WTC11 (cell line): ENCODE measurements at regions not wholly inside any gene's neighbourhood (a gene's known extent, or its start where the extent isn't known, plus 50 kb on each side); places are given as distances from the start of the nearest gene placed in this dataset.

Experiments used
- ATAC-seq: fragments of 200-7000 bp; cut with Tn5 transposase; 2 replicates; pipeline ENCODE4 v1.10.0; 2021; ENCODE audit warnings: mild to moderate bottlenecking, moderate library complexity
- CTCF ChIA-PET: fragments of 300-600 bp; sonication (Branson Sonifier 250); formaldehyde crosslinking; loops from one replicate; lab custom pipeline; 2021; ENCODE audit warnings: antibody characterized with exemption; lab: Charles Lee
- POLR2A ChIA-PET: fragments of 350-600 bp; sonication (Branson Sonifier 250); formaldehyde crosslinking; loops from one replicate; lab custom pipeline; 2021; ENCODE audit warnings: antibody characterized with exemption; lab: Charles Lee
- DNase-seq: peaks from one replicate; pipeline ENCODE4 v3.0.0; 2021; ENCODE audit warnings: low spot score
- H3K27ac Mint-ChIP-seq: 2 replicates; pipeline ENCODE4 v1.8.0; 2021; ENCODE audit warnings: mixed read lengths
- H3K27me3 Mint-ChIP-seq: 2 replicates; pipeline ENCODE4 v1.8.0; 2021; ENCODE audit warnings: low read depth, mild to moderate bottlenecking, moderate library complexity, mixed read lengths
- H3K36me3 Mint-ChIP-seq: 2 replicates; pipeline ENCODE4 v1.8.0; 2021; ENCODE audit warnings: mixed read lengths
- H3K4me1 Mint-ChIP-seq: 2 replicates; pipeline ENCODE4 v1.8.0; 2022; ENCODE audit warnings: mixed read lengths
- H3K4me3 Mint-ChIP-seq: 2 replicates; pipeline ENCODE4 v1.8.0; 2021; ENCODE audit warnings: mild to moderate bottlenecking, moderate library complexity, mixed read lengths
- H3K9me3 Mint-ChIP-seq: 2 replicates; pipeline ENCODE4 v1.8.0; 2021; ENCODE audit warnings: mixed read lengths
- AFF4 ChIP-seq: sonication (generic); formaldehyde crosslinking; IDR thresholded peaks from 2 replicates; pipeline ENCODE4 v1.8.1; 2023; ENCODE audit warnings: mild to moderate bottlenecking, missing genetic modification reagents, borderline replicate concordance
- AR ChIP-seq: fragments of 250-450 bp; sonication (Bioruptor Pico); IDR thresholded peaks from 2 replicates; pipeline ENCODE4 v1.9.0; 2021; ENCODE audit warnings: mild to moderate bottlenecking
- ATF1 ChIP-seq: sonication (generic); formaldehyde crosslinking; IDR thresholded peaks from 2 replicates; pipeline ENCODE4 v1.8.1; 2023; ENCODE audit warnings: mild to moderate bottlenecking, moderate library complexity, missing genetic modification reagents
- ETV6 ChIP-seq: sonication (generic); formaldehyde crosslinking; IDR thresholded peaks from 2 replicates; pipeline ENCODE4 v1.8.1; 2022; ENCODE audit warnings: mild to moderate bottlenecking, missing genetic modification reagents
- FOXK1 ChIP-seq: sonication (generic); formaldehyde crosslinking; IDR thresholded peaks from 2 replicates; pipeline ENCODE4 v1.8.0; 2022; ENCODE audit warnings: mild to moderate bottlenecking, moderate library complexity, missing genetic modification reagents
- FOXP1 ChIP-seq: sonication (generic); formaldehyde crosslinking; IDR thresholded peaks from 2 replicates; pipeline ENCODE4 v1.8.0; 2022; ENCODE audit warnings: missing genetic modification reagents, mild to moderate bottlenecking, moderate library complexity, borderline replicate concordance
- IRF1 ChIP-seq: sonication (generic); formaldehyde crosslinking; IDR thresholded peaks from 2 replicates; pipeline ENCODE4 v1.8.0; 2023; ENCODE audit warnings: missing genetic modification reagents
- JUN ChIP-seq: sonication (generic); formaldehyde crosslinking; IDR thresholded peaks from 2 replicates; pipeline ENCODE4 v1.8.0; 2023; ENCODE audit warnings: mild to moderate bottlenecking, missing genetic modification reagents
- MXD4 ChIP-seq: fragments of 250-450 bp; sonication (Bioruptor Pico); IDR thresholded peaks from 2 replicates; pipeline ENCODE4 v1.8.0; 2021; ENCODE audit warnings: mild to moderate bottlenecking, moderate library complexity, borderline replicate concordance
- OVOL2 ChIP-seq: fragments of 250-450 bp; sonication (Bioruptor Pico); IDR thresholded peaks from 2 replicates; pipeline ENCODE4 v1.9.0; 2021; ENCODE audit warnings: mild to moderate bottlenecking, borderline replicate concordance
- PREB ChIP-seq: sonication (generic); formaldehyde crosslinking; IDR thresholded peaks from 2 replicates; pipeline ENCODE4 v1.8.1; 2022; ENCODE audit warnings: mild to moderate bottlenecking, missing genetic modification reagents, moderate library complexity, borderline replicate concordance
- RELA ChIP-seq: sonication (generic); formaldehyde crosslinking; IDR thresholded peaks from 2 replicates; pipeline ENCODE4 v1.8.1; 2022; ENCODE audit warnings: missing genetic modification reagents, mild to moderate bottlenecking, borderline replicate concordance
- SMAD3 ChIP-seq: sonication (generic); formaldehyde crosslinking; IDR thresholded peaks from 2 replicates; pipeline ENCODE4 v1.8.0; 2022; ENCODE audit warnings: missing genetic modification reagents, mild to moderate bottlenecking, borderline replicate concordance
- STAT6 ChIP-seq: sonication (generic); formaldehyde crosslinking; conservative IDR thresholded peaks from 2 replicates; pipeline ENCODE4 v1.8.1; 2023; ENCODE audit warnings: mild to moderate bottlenecking, low read depth, missing genetic modification reagents, moderate library complexity
- TEAD1 ChIP-seq: sonication (generic); formaldehyde crosslinking; IDR thresholded peaks from 2 replicates; pipeline ENCODE4 v1.8.0; 2022; ENCODE audit warnings: mild to moderate bottlenecking, missing genetic modification reagents
- USF1 ChIP-seq: sonication (generic); formaldehyde crosslinking; IDR thresholded peaks from 2 replicates; pipeline ENCODE4 v1.8.0; 2022; ENCODE audit warnings: mild to moderate bottlenecking, missing genetic modification reagents
- ZNF121 ChIP-seq: sonication (generic); formaldehyde crosslinking; IDR thresholded peaks from 2 replicates; pipeline ENCODE4 v1.8.0; 2023; ENCODE audit warnings: missing genetic modification reagents
- ZNF219 ChIP-seq: sonication (generic); formaldehyde crosslinking; IDR thresholded peaks from 2 replicates; pipeline ENCODE4 v1.8.0; 2023; ENCODE audit warnings: missing genetic modification reagents, mild to moderate bottlenecking, borderline replicate concordance
- ZNF512 ChIP-seq: sonication (generic); formaldehyde crosslinking; IDR thresholded peaks from 2 replicates; pipeline ENCODE4 v1.8.1; 2022; ENCODE audit warnings: missing genetic modification reagents, borderline replicate concordance
- ZNF671 ChIP-seq: fragments of 250-450 bp; sonication (Bioruptor Pico); IDR thresholded peaks from 2 replicates; pipeline ENCODE4 v1.8.0; 2021; ENCODE audit warnings: mild to moderate bottlenecking

- Mint-ChIP-seq H3K4me1 (no peaks in the 10 kb centered on the region), H3K9me3 (no peaks in the 10 kb centered on the region), H3K27ac (no peak overlapping the region), H3K36me3 (no peaks in the 10 kb centered on the region), H3K4me3 (no peak overlapping the region), H3K27me3 (no peaks in the 10 kb centered on the region; the same call in none of the 2 replicates)
- DNase-seq: no peak
- TF ChIP-seq ZNF121: no peak
- TF ChIP-seq SMAD3 (CRISPR knock-in tag): no peak
- TF ChIP-seq AR (CRISPR knock-in tag): no peak
- TF ChIP-seq STAT6 (CRISPR knock-in tag): no peak
- no peak for TF ChIP-seq ZNF219
- no peak for TF ChIP-seq ATF1 (CRISPR knock-in tag)
- no peak for ATAC-seq
- POLR2A ChIA-PET: no interaction called here
- CTCF ChIA-PET: interaction anchor here (1.0 kb wide), 1 partner anchor 82 kb away, joined by 4 read pairs; no protein-coding TSS in a partner anchor
Observed at GRCh38 chr13:26458196-26458749, 99.2 kb upstream of the WASF3 start.

GRCh38 chr13:26459276-26460131 lies 98.0 kb upstream of the WASF3 start:
- H3K9me3 Mint-ChIP-seq: no peaks in the 10 kb centered on the region
- DNase-seq (no peak), ATAC-seq (no peak)
- no peaks in the 10 kb centered on the region for H3K36me3 Mint-ChIP-seq
- no peaks in the 10 kb centered on the region for H3K4me1 Mint-ChIP-seq
- POLR2A ChIA-PET: no interaction called here
- CTCF ChIA-PET: no interaction called here
- no peaks in the 10 kb centered on the region; the same call in 1 of the 2 replicates for H3K27me3 Mint-ChIP-seq
- no peak overlapping the region for H3K27ac Mint-ChIP-seq
- no peak overlapping the region for H3K4me3 Mint-ChIP-seq
- no peak for TF ChIP-seq OVOL2
- no peak for TF ChIP-seq ZNF671 (CRISPR knock-in tag)
- TF ChIP-seq MXD4: no peak
- no peak for TF ChIP-seq ZNF512 (CRISPR knock-in tag)
- no peak for TF ChIP-seq USF1 (CRISPR knock-in tag)
- TF ChIP-seq TEAD1 (CRISPR knock-in tag): no peak
- no peak for TF ChIP-seq ETV6 (CRISPR knock-in tag)
- TF ChIP-seq FOXP1 (CRISPR knock-in tag): no peak
- no peak for TF ChIP-seq PREB (CRISPR knock-in tag)
- TF ChIP-seq IRF1 (CRISPR knock-in tag): no peak
- no peak for TF ChIP-seq FOXK1 (CRISPR knock-in tag)
- no peak for TF ChIP-seq AFF4
- TF ChIP-seq RELA: no peak
- TF ChIP-seq JUN (CRISPR knock-in tag): no peak
